HL-60/S4 treated with phorbol 12-myristate 13-acetate at 8.2 ng/mL for 4 days and 3 days (cell line): ENCODE measurements at regions not wholly inside any gene's neighbourhood (a gene's known extent, or its start where the extent isn't known, plus 50 kb on each side); places are given as distances from the start of the nearest gene placed in this dataset.

Experiments
- in situ Hi-C: fragments of 300-500 bp; cut with MboI; formaldehyde crosslinking; loops from 2 replicates; pipeline ENCODE4 v1.15.0; 2022; ENCODE audit warnings: low sequenced_read_pairs

GRCh38 chr14:65184032-65184764 is 81.9 kb upstream of the MAX start:
- in situ Hi-C loops = no loop called here

- in situ Hi-C loops = no loop called here
Measured at GRCh38 chr14:65185829-65186228, 83.5 kb upstream of the MAX start.

GRCh38 chr14:65186951-65187350 is 84.6 kb upstream of the MAX start:
- in situ Hi-C loops = no loop called here

GRCh38 chr14:65187421-65188049 is 85.2 kb upstream of the MAX start:
- in situ Hi-C loops = no loop called here

GRCh38 chr14:65190312-65190711 is 88.0 kb upstream of the MAX start:
- in situ Hi-C loops = no loop called here

GRCh38 chr14:65191716-65192115 is 89.4 kb upstream of the MAX start:
- in situ Hi-C loops = no loop called here

GRCh38 chr14:65192686-65193085 is 90.4 kb upstream of the MAX start:
- in situ Hi-C loops = no loop called here

- in situ Hi-C loops = no loop called here
Measured at GRCh38 chr14:65193916-65194590, 91.7 kb upstream of the MAX start.

- in situ Hi-C loops = no loop called here
Measured at GRCh38 chr14:65195042-65195719, 92.9 kb upstream of the MAX start.

- in situ Hi-C loops = no loop called here
Measured at GRCh38 chr14:65198346-65198745, 96.0 kb upstream of the MAX start.

- in situ Hi-C loops = no loop called here
Measured at GRCh38 chr14:65200454-65200853, 98.1 kb upstream of the MAX start.

- in situ Hi-C loops = no loop called here
Measured at GRCh38 chr14:65203574-65203973, 101.3 kb upstream of the MAX start.

GRCh38 chr14:65204056-65204455 is 101.7 kb upstream of the MAX start:
- in situ Hi-C loops = no loop called here

GRCh38 chr14:65206078-65206447 is 103.7 kb upstream of the MAX start:
- in situ Hi-C loops = no loop called here

GRCh38 chr14:65206448-65207096 is 104.3 kb upstream of the MAX start:
- in situ Hi-C loops = no loop called here

GRCh38 chr14:65208548-65208947 is 106.2 kb upstream of the MAX start:
- in situ Hi-C loops = no loop called here

GRCh38 chr14:65210118-65210821 is 108.0 kb upstream of the MAX start:
- in situ Hi-C loops = no loop called here

- in situ Hi-C loops = no loop called here
Measured at GRCh38 chr14:65210822-65211182, 108.5 kb upstream of the MAX start.

- in situ Hi-C loops = no loop called here
Measured at GRCh38 chr14:65211341-65211987, 109.1 kb upstream of the MAX start.

GRCh38 chr14:65213316-65213715 is 111.0 kb upstream of the MAX start:
- in situ Hi-C loops = no loop called here
